ENCODE measurements at regions not wholly inside any gene's neighbourhood (a gene's known extent, or its start where the extent isn't known, plus 50 kb on each side); places are given as distances from the start of the nearest gene placed in this dataset.

DNA sequence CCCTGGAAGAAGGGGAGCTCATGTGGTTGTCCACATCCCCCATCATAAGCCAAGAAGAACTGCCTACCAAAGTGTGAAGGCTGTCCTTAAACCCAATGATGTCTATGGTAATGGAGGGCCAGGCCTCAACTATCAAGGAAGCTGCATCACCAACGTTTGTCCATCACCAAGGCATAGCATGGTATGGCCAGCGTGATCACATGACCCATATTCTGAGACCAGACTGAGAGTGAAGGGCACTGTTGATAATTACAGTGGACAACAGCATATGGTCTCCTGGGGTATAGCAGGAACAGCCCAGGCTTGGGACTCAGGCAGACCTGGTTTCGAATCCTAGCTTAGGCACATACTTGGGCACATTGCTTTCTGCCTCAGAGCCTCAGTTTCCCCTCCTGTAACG is 218.2 kb upstream of the RREB1 start (continued):
- TF ChIP-seq MYBL2 (IDR thresholded peaks at IDR 0.05; ENCODE audit: low read depth) (no peak), MYBL2 (CRISPR knock-in tag; IDR thresholded peaks at IDR 0.05; ENCODE audit: borderline replicate concordance) (no peak), ZNF584 (CRISPR knock-in tag; IDR thresholded peaks at IDR 0.05; ENCODE audit: low read depth) (no peak), CREB1 (IDR thresholded peaks at IDR 0.05) (no peak), CREB1 (CRISPR knock-in tag; IDR thresholded peaks at IDR 0.05) (no peak), ETV6 (IDR thresholded peaks at IDR 0.05; ENCODE audit: borderline replicate concordance in 1 of 2, low read depth in 2 of 2, low read length in 1 of 2) (no peak), ETV6 (CRISPR knock-in tag; IDR thresholded peaks at IDR 0.05; ENCODE audit: borderline replicate concordance) (0 out of 2 replicates have a peak, but pooled peaks have one; percentile 36), GABPA (tag; conservative IDR thresholded peaks at IDR 0.05; ENCODE audit: low read depth) (no peak), ESRRB (CRISPR knock-in tag; IDR thresholded peaks at IDR 0.05; ENCODE audit: borderline replicate concordance) (no peak), TEAD4 (IDR thresholded peaks at IDR 0.05; ENCODE audit: low read length) (no peak), TEAD4 (CRISPR knock-in tag; IDR thresholded peaks at IDR 0.05; ENCODE audit: borderline replicate concordance) (0 out of 2 replicates have a peak, but pooled peaks have one; percentile 16), TOE1 (IDR thresholded peaks at IDR 0.05; ENCODE audit: borderline replicate concordance) (peak; percentile 33; the same call in 1 of the 2 replicates), TOE1 (CRISPR knock-in tag; IDR thresholded peaks at IDR 0.05; ENCODE audit: borderline replicate concordance, low read depth) (no peak), CHCHD3 (CRISPR knock-in tag; IDR thresholded peaks at IDR 0.05) (no peak), ZNF232 (CRISPR knock-in tag; IDR thresholded peaks at IDR 0.05) (no peak), RBM14 (IDR thresholded peaks at IDR 0.05; ENCODE audit: borderline replicate concordance, insufficient read depth, low read depth, low read length) (no peak), KLF13 (tag; IDR thresholded peaks at IDR 0.05; ENCODE audit: borderline replicate concordance, low read depth) (no peak), ZSCAN32 (CRISPR knock-in tag; IDR thresholded peaks at IDR 0.05) (no peak), CHD4 (IDR thresholded peaks at IDR 0.05; ENCODE audit: insufficient read depth, insufficient replicate concordance, low read depth, low read length, poor library complexity, severe bottlenecking) (no peak), PHTF2 (CRISPR knock-in tag; IDR thresholded peaks at IDR 0.05) (no peak)
- TF ChIP-seq, protein P1, sequence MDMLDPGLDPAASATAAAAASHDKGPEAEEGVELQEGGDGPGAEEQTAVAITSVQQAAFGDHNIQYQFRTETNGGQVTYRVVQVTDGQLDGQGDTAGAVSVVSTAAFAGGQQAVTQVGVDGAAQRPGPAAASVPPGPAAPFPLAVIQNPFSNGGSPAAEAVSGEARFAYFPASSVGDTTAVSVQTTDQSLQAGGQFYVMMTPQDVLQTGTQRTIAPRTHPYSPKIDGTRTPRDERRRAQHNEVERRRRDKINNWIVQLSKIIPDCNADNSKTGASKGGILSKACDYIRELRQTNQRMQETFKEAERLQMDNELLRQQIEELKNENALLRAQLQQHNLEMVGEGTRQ (CRISPR knock-in tag; IDR thresholded peaks at IDR 0.05) = peak; percentile 60
- TF ChIP-seq, protein P2, sequence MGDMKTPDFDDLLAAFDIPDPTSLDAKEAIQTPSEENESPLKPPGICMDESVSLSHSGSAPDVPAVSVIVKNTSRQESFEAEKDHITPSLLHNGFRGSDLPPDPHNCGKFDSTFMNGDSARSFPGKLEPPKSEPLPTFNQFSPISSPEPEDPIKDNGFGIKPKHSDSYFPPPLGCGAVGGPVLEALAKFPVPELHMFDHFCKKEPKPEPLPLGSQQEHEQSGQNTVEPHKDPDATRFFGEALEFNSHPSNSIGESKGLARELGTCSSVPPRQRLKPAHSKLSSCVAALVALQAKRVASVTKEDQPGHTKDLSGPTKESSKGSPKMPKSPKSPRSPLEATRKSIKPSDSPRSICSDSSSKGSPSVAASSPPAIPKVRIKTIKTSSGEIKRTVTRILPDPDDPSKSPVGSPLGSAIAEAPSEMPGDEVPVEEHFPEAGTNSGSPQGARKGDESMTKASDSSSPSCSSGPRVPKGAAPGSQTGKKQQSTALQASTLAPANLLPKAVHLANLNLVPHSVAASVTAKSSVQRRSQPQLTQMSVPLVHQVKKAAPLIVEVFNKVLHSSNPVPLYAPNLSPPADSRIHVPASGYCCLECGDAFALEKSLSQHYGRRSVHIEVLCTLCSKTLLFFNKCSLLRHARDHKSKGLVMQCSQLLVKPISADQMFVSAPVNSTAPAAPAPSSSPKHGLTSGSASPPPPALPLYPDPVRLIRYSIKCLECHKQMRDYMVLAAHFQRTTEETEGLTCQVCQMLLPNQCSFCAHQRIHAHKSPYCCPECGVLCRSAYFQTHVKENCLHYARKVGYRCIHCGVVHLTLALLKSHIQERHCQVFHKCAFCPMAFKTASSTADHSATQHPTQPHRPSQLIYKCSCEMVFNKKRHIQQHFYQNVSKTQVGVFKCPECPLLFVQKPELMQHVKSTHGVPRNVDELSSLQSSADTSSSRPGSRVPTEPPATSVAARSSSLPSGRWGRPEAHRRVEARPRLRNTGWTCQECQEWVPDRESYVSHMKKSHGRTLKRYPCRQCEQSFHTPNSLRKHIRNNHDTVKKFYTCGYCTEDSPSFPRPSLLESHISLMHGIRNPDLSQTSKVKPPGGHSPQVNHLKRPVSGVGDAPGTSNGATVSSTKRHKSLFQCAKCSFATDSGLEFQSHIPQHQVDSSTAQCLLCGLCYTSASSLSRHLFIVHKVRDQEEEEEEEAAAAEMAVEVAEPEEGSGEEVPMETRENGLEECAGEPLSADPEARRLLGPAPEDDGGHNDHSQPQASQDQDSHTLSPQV (IDR thresholded peaks at IDR 0.05) = peak; percentile 40; the same call in 1 of the 2 replicates
- TF ChIP-seq, protein P3, sequence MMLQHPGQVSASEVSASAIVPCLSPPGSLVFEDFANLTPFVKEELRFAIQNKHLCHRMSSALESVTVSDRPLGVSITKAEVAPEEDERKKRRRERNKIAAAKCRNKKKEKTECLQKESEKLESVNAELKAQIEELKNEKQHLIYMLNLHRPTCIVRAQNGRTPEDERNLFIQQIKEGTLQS (IDR thresholded peaks at IDR 0.05) = no peak
- TF ChIP-seq, protein P3 (CRISPR knock-in tag; conservative IDR thresholded peaks at IDR 0.05) = no peak

Measured in K562 (cell line).